ENCODE measurements at regions not wholly inside any gene's neighbourhood (a gene's known extent, or its start where the extent isn't known, plus 50 kb on each side); places are given as distances from the start of the nearest gene placed in this dataset.

- peaks cover 3% of the 10 kb centered on the region for H3K36me3 Mint-ChIP-seq (ENCODE audit: low read depth)
These were observed 497.5 kb downstream of the TBC1D22A start for GRCh38 chr22:47259990-47260389.

GRCh38 chr22:47259049-47259448 is 496.6 kb downstream of the TBC1D22A start:
- H3K9me3 Mint-ChIP-seq, result peaks cover 6% of the 10 kb centered on the region
- H3K27ac Mint-ChIP-seq (ENCODE audit: unreplicated experiment), result no peak overlapping the region
- TF ChIP-seq CTCF (conservative IDR thresholded peaks at IDR 0.05), result no peak
- DNase-seq (ENCODE audit: low read depth, low spot score), result no peak
- no peaks in the 10 kb centered on the region for H3K4me1 Mint-ChIP-seq
- H3K4me3 Mint-ChIP-seq, result no peak overlapping the region
- H3K36me3 Mint-ChIP-seq (ENCODE audit: low read depth), result peaks cover 3% of the 10 kb centered on the region
- H3K27me3 Mint-ChIP-seq (ENCODE audit: low read depth), result peaks cover 14% of the 10 kb centered on the region

More at GRCh38 chr22:47259990-47260389, 497.5 kb downstream of the TBC1D22A start:
- Mint-ChIP-seq H3K27me3 (ENCODE audit: low read depth) (peaks cover 15% of the 10 kb centered on the region), H3K27ac (ENCODE audit: unreplicated experiment) (no peak overlapping the region), H3K4me1 (no peaks in the 10 kb centered on the region), H3K4me3 (no peak overlapping the region), H3K9me3 (peaks cover 7% of the 10 kb centered on the region)
- DNase-seq (ENCODE audit: low read depth, low spot score), result no peak
- no peak for TF ChIP-seq CTCF (conservative IDR thresholded peaks at IDR 0.05)

GRCh38 chr22:47257976-47258375 is 495.5 kb downstream of the TBC1D22A start:
- Mint-ChIP-seq H3K27me3 (ENCODE audit: low read depth) (peaks cover 10% of the 10 kb centered on the region), H3K9me3 (peaks cover 6% of the 10 kb centered on the region), H3K27ac (ENCODE audit: unreplicated experiment) (no peak overlapping the region), H3K4me1 (no peaks in the 10 kb centered on the region), H3K36me3 (ENCODE audit: low read depth) (peaks cover 3% of the 10 kb centered on the region), H3K4me3 (no peak overlapping the region)
- no peak for TF ChIP-seq CTCF (conservative IDR thresholded peaks at IDR 0.05)
- no peak for DNase-seq (ENCODE audit: low read depth, low spot score)

GRCh38 chr22:47257566-47257965 is 495.1 kb downstream of the TBC1D22A start:
- no peak for TF ChIP-seq CTCF (conservative IDR thresholded peaks at IDR 0.05)
- Mint-ChIP-seq H3K9me3 (peaks cover 6% of the 10 kb centered on the region), H3K27me3 (ENCODE audit: low read depth) (peaks cover 10% of the 10 kb centered on the region), H3K4me3 (no peak overlapping the region), H3K36me3 (ENCODE audit: low read depth) (peaks cover 3% of the 10 kb centered on the region), H3K4me1 (no peaks in the 10 kb centered on the region), H3K27ac (ENCODE audit: unreplicated experiment) (no peak overlapping the region)
- DNase-seq (ENCODE audit: low read depth, low spot score), result no peak

GRCh38 chr22:47251911-47252310 is 489.5 kb downstream of the TBC1D22A start:
- H3K4me1 Mint-ChIP-seq, result no peaks in the 10 kb centered on the region
- no peaks in the 10 kb centered on the region for H3K36me3 Mint-ChIP-seq (ENCODE audit: low read depth)
- H3K27ac Mint-ChIP-seq (ENCODE audit: unreplicated experiment), result no peak overlapping the region
- no peaks in the 10 kb centered on the region for H3K9me3 Mint-ChIP-seq
- H3K27me3 Mint-ChIP-seq (ENCODE audit: low read depth), result peaks cover 23% of the 10 kb centered on the region
- no peak overlapping the region for H3K4me3 Mint-ChIP-seq
- no peak for DNase-seq (ENCODE audit: low read depth, low spot score)
- no peak for TF ChIP-seq CTCF (conservative IDR thresholded peaks at IDR 0.05)

Measured in neural crest cell (in vitro differentiated cells).